Stimulated activated naive CD4-positive, alpha-beta T cell treated with Interleukin-2 at 50 U/mL for 16 hours (primary cell): ENCODE measurements at regions not wholly inside any gene's neighbourhood (a gene's known extent, or its start where the extent isn't known, plus 50 kb on each side); places are given as distances from the start of the nearest gene placed in this dataset.
"Not testable (repeated sequence)": the region's sequence is repeated elsewhere in the genome, so short reads cannot be mapped to it uniquely, and the experiment has no call there.

Experiments used
- DNase-seq: peaks from one replicate; lab custom pipeline; 2025; lab: John Stamatoyannopoulos, UW

GRCh38 chr1:206256935-206257334 is 53.6 kb downstream of the SRGAP2 start:
- not testable (repeated sequence) for DNase-seq

- not testable (repeated sequence) for DNase-seq
These were observed 58.1 kb downstream of the SRGAP2 start for GRCh38 chr1:206261473-206261872.

- not testable (repeated sequence) for DNase-seq
These were observed 59.1 kb downstream of the SRGAP2 start for GRCh38 chr1:206262424-206262823.

- DNase-seq: not testable (repeated sequence)
These were observed 61.6 kb downstream of the SRGAP2 start for GRCh38 chr1:206264916-206265315.

GRCh38 chr1:206271153-206271552 is 67.8 kb downstream of the SRGAP2 start:
- DNase-seq: not testable (repeated sequence)

GRCh38 chr1:206273104-206273503 is 69.8 kb downstream of the SRGAP2 start:
- DNase-seq: not testable (repeated sequence)

- not testable (repeated sequence) for DNase-seq
These were observed 72.8 kb downstream of the SRGAP2 start for GRCh38 chr1:206276143-206276542.

GRCh38 chr1:206278683-206279082 is 75.3 kb downstream of the SRGAP2 start:
- DNase-seq: not testable (repeated sequence)

GRCh38 chr1:206280683-206281082 is 77.3 kb downstream of the SRGAP2 start:
- DNase-seq: not testable (repeated sequence)

GRCh38 chr1:206281912-206282654 is 78.7 kb downstream of the SRGAP2 start:
- not testable (repeated sequence) for DNase-seq

GRCh38 chr1:206285024-206285960 is 82.0 kb downstream of the SRGAP2 start:
- DNase-seq: not testable (repeated sequence)

- DNase-seq: not testable (repeated sequence)
These were observed 84.4 kb downstream of the SRGAP2 start for GRCh38 chr1:206287759-206288158.

GRCh38 chr1:206288453-206288852 is 85.1 kb downstream of the SRGAP2 start:
- DNase-seq: not testable (repeated sequence)

- DNase-seq: not testable (repeated sequence)
These were observed 94.0 kb downstream of the SRGAP2 start for GRCh38 chr1:206297145-206298031.

- not testable (repeated sequence) for DNase-seq
These were observed 94.7 kb downstream of the SRGAP2 start for GRCh38 chr1:206298032-206298392.

GRCh38 chr1:206299181-206299791 is 95.9 kb downstream of the SRGAP2 start:
- not testable (repeated sequence) for DNase-seq

GRCh38 chr1:206299942-206300341 is 96.6 kb downstream of the SRGAP2 start:
- DNase-seq: not testable (repeated sequence)

GRCh38 chr1:206302056-206302455 is 98.7 kb downstream of the SRGAP2 start:
- not testable (repeated sequence) for DNase-seq

- DNase-seq: not testable (repeated sequence)
These were observed 104.1 kb downstream of the SRGAP2 start for GRCh38 chr1:206307442-206307841.

- DNase-seq: not testable (repeated sequence)
These were observed 107.6 kb downstream of the SRGAP2 start for GRCh38 chr1:206310948-206311347.

GRCh38 chr1:206311611-206312273 is 108.4 kb downstream of the SRGAP2 start:
- DNase-seq: not testable (repeated sequence)
